ENCODE measurements at regions not wholly inside any gene's neighbourhood (a gene's known extent, or its start where the extent isn't known, plus 50 kb on each side); places are given as distances from the start of the nearest gene placed in this dataset.

GRCh38 chr13:110773480-110773879 lies 60.0 kb downstream of the ING1 start:
- Histone ChIP-seq H3K9me3 (no peaks in the 10 kb centered on the region), H3K36me3 (replicated peaks) (no peaks in the 10 kb centered on the region), H3K4me3 (no peak overlapping the region), H3K4me1 (no peaks in the 10 kb centered on the region), H3K27me3 (ENCODE audit: low read depth) (no peaks in the 10 kb centered on the region)
- no peak for DNase-seq (ENCODE audit: low spot score in 2 of 2)
- in situ Hi-C loops (cut with MboI; ENCODE audit: low sequenced_read_pairs), result no loop called here

DNA sequence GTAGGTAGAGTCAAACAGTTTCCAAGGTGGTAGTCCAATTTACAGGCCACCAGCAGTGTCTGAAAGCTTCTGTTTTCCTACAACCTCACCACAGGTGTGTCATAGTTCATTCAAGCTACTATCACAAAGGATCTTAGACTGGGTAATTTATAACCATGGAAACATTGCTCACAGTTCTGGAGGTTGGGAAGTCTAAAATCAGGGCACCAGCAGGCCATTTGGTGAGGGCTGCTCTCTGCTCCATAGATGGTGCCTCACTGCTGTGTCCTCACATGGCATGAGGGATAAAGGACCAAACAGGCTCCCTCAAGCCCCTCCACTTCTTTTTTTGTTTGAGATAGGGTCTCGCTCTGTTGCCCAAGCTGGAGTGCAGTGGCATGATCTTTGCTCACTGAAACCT lies 60.6 kb downstream of the ING1 start:
- in situ Hi-C loops (cut with MboI; ENCODE audit: low sequenced_read_pairs), result no loop called here

GRCh38 chr13:110774490-110774889 lies 61.0 kb downstream of the ING1 start:
- Histone ChIP-seq H3K36me3 (replicated peaks) (no peaks in the 10 kb centered on the region), H3K27me3 (ENCODE audit: low read depth) (no peaks in the 10 kb centered on the region)

More for the DNA sequence above, 60.6 kb downstream of the ING1 start:
- no peaks in the 10 kb centered on the region for H3K36me3 ChIP-seq (replicated peaks)
- no peak overlapping the region for H3K4me3 ChIP-seq
- no peak for DNase-seq (ENCODE audit: low spot score in 2 of 2)
- no peaks in the 10 kb centered on the region for H3K9me3 ChIP-seq
- H3K27me3 ChIP-seq (ENCODE audit: low read depth), result no peaks in the 10 kb centered on the region
- no peaks in the 10 kb centered on the region for H3K4me1 ChIP-seq

GRCh38 chr13:110775576-110775975 lies 62.1 kb downstream of the ING1 start:
- Histone ChIP-seq H3K4me1 (no peaks in the 10 kb centered on the region), H3K4me3 (no peak overlapping the region), H3K36me3 (replicated peaks) (no peaks in the 10 kb centered on the region), H3K27me3 (ENCODE audit: low read depth) (no peaks in the 10 kb centered on the region), H3K9me3 (no peaks in the 10 kb centered on the region)
- in situ Hi-C loops (cut with MboI; ENCODE audit: low sequenced_read_pairs), result no loop called here
- DNase-seq (ENCODE audit: low spot score in 2 of 2), result no peak

More at GRCh38 chr13:110774490-110774889, 61.0 kb downstream of the ING1 start:
- in situ Hi-C loops (cut with MboI; ENCODE audit: low sequenced_read_pairs), result no loop called here
- DNase-seq (ENCODE audit: low spot score in 2 of 2), result no peak
- Histone ChIP-seq H3K4me3 (no peak overlapping the region), H3K9me3 (no peaks in the 10 kb centered on the region), H3K4me1 (no peaks in the 10 kb centered on the region)

DNA sequence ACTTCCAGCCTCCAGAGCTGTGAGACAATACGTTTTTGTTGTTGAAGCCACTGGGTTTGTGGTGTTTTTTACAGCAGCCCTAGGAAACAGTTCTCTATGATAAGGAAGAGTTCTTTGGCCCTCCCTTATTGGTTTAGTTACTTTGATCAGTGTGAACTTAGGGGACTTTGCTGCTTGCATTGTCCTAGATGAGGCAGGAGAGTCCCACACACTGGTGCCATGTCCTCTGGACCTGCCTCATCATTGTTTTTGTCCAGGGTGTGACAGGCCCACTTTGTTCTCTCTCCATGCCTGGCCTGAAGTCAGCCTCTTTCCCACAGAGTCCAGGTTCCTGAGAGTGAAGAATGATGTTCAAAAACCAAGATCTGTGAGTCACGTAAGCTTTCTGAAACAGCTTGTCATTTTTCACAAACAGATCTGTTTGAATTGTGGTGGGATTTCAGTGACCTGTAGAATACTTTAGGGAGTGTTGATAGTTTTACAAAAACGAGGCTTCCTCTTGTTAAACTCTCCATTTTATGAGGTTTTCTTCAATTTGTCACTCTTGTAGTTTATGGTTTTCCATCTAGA lies 63.8 kb downstream of the ING1 start:
- Histone ChIP-seq H3K36me3 (replicated peaks) (no peaks in the 10 kb centered on the region), H3K9me3 (peaks cover 1% of the 10 kb centered on the region; the same call in 1 of the 2 replicates), H3K4me3 (no peak overlapping the region), H3K4me1 (no peaks in the 10 kb centered on the region), H3K27me3 (ENCODE audit: low read depth) (no peaks in the 10 kb centered on the region)
- DNase-seq (ENCODE audit: low spot score in 2 of 2), result no peak
- in situ Hi-C loops (cut with MboI; ENCODE audit: low sequenced_read_pairs), result no loop called here

DNA sequence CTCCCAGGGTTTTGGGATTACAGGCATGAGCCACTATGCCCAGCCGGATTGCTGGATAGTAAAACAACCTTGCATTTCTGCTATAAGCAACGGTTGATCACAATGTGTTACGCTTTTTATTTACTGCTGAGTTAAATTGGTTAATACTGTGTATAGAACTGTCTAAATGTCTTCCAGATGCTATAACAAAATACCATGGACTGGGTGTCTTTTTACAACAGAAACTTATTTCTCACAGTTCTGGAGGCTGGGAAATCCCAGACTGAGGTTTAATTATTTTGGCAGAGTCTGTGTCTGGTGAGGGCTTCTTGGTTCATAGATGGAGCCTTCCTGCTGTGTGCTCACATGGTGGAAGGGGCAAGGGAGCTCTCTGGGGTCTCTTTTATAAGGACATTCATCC lies 65.5 kb downstream of the ING1 start:
- no peak for DNase-seq (ENCODE audit: low spot score in 2 of 2)
- in situ Hi-C loops (cut with MboI; ENCODE audit: low sequenced_read_pairs), result no loop called here
- Histone ChIP-seq H3K4me1 (no peaks in the 10 kb centered on the region), H3K27me3 (ENCODE audit: low read depth) (no peaks in the 10 kb centered on the region), H3K36me3 (replicated peaks) (no peaks in the 10 kb centered on the region), H3K9me3 (peaks cover 5% of the 10 kb centered on the region; the same call in 1 of the 2 replicates), H3K4me3 (no peak overlapping the region)

GRCh38 chr13:110780422-110780821 lies 66.9 kb downstream of the ING1 start:
- Histone ChIP-seq H3K27me3 (ENCODE audit: low read depth) (no peaks in the 10 kb centered on the region), H3K9me3 (peaks cover 5% of the 10 kb centered on the region; the same call in 1 of the 2 replicates), H3K36me3 (replicated peaks) (no peaks in the 10 kb centered on the region), H3K4me3 (no peak overlapping the region), H3K4me1 (no peaks in the 10 kb centered on the region)
- DNase-seq (ENCODE audit: low spot score in 2 of 2), result no peak
- in situ Hi-C loops (cut with MboI; ENCODE audit: low sequenced_read_pairs), result no loop called here

DNA sequence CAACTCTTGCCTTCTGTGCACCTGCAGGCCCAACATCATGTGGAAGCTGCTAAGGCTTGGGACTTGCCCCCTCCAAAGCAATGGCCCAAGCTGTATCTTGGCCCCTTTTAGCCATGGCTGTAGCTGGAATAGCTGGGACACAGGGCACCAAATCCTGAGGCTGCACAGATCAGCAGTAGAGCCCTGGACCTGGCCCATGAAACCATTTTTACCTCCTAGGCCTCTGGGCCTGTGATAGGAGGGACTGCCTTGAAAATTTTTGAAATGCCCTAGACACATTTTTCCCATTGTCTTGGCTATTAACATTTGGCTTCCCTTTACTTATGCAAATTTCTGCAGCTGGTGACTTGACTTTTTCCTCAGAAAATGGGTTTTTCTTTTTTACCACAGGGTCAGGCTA lies 68.7 kb downstream of the ING1 start:
- H3K27me3 ChIP-seq (ENCODE audit: low read depth), result no peaks in the 10 kb centered on the region; the same call in 1 of the 2 replicates
- no peaks in the 10 kb centered on the region for H3K36me3 ChIP-seq (replicated peaks)
- H3K4me3 ChIP-seq, result no peak overlapping the region
- in situ Hi-C loops (cut with MboI; ENCODE audit: low sequenced_read_pairs), result no loop called here
- no peaks in the 10 kb centered on the region for H3K4me1 ChIP-seq
- H3K9me3 ChIP-seq, result peaks cover 5% of the 10 kb centered on the region; the same call in 1 of the 2 replicates
- DNase-seq (ENCODE audit: low spot score in 2 of 2), result no peak

- Histone ChIP-seq H3K27me3 (ENCODE audit: low read depth) (no peaks in the 10 kb centered on the region; the same call in 1 of the 2 replicates), H3K4me3 (no peak overlapping the region), H3K36me3 (replicated peaks) (no peaks in the 10 kb centered on the region), H3K4me1 (no peaks in the 10 kb centered on the region), H3K9me3 (peaks cover 5% of the 10 kb centered on the region; the same call in 1 of the 2 replicates)
- in situ Hi-C loops (cut with MboI; ENCODE audit: low sequenced_read_pairs), result no loop called here
- DNase-seq (ENCODE audit: low spot score in 2 of 2), result no peak
These were observed 71.2 kb downstream of the ING1 start for GRCh38 chr13:110784704-110785103.

- no peaks in the 10 kb centered on the region; the same call in 1 of the 2 replicates for H3K27me3 ChIP-seq (ENCODE audit: low read depth)
- H3K36me3 ChIP-seq (replicated peaks), result no peaks in the 10 kb centered on the region
- in situ Hi-C loops (cut with MboI; ENCODE audit: low sequenced_read_pairs), result no loop called here
- no peak for DNase-seq (ENCODE audit: low spot score in 2 of 2)
- no peaks in the 10 kb centered on the region for H3K4me1 ChIP-seq
- no peaks in the 10 kb centered on the region for H3K9me3 ChIP-seq
- H3K4me3 ChIP-seq, result no peak overlapping the region
These were observed 75.3 kb downstream of the ING1 start for GRCh38 chr13:110788778-110789177.

GRCh38 chr13:110789871-110790270 lies 76.4 kb downstream of the ING1 start:
- H3K36me3 ChIP-seq (replicated peaks), result no peaks in the 10 kb centered on the region
- DNase-seq (ENCODE audit: low spot score in 2 of 2), result no peak
- H3K27me3 ChIP-seq (ENCODE audit: low read depth), result no peaks in the 10 kb centered on the region; the same call in 1 of the 2 replicates
- no peak overlapping the region for H3K4me3 ChIP-seq
- no peaks in the 10 kb centered on the region for H3K9me3 ChIP-seq
- in situ Hi-C loops (cut with MboI; ENCODE audit: low sequenced_read_pairs), result no loop called here
- H3K4me1 ChIP-seq, result no peaks in the 10 kb centered on the region

DNA sequence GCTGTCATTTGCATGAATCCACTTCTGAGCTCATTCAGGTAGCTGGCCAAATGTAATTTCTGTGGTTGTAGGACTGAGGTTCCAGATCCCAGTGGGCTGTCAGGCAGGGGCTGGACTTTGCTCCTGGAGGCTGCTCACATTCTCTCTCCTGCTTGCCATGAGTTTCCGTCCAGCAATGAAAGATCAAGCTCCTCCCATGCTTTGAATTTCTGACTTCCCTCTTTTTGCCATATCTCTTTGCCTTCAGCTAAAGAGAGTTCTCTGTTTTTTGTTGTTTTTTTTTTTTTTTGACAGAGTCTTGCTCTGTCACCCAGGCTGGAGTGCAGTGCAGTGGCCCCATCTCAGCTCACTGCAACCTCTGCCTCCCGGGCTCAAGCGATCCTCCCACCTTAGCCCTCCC lies 76.9 kb downstream of the ING1 start:
- DNase-seq (ENCODE audit: low spot score in 2 of 2), result no peak
- H3K36me3 ChIP-seq (replicated peaks), result no peaks in the 10 kb centered on the region
- in situ Hi-C loops (cut with MboI; ENCODE audit: low sequenced_read_pairs), result no loop called here
- no peaks in the 10 kb centered on the region for H3K4me1 ChIP-seq
- H3K4me3 ChIP-seq, result no peak overlapping the region
- no peaks in the 10 kb centered on the region; the same call in 1 of the 2 replicates for H3K27me3 ChIP-seq (ENCODE audit: low read depth)
- no peaks in the 10 kb centered on the region for H3K9me3 ChIP-seq

GRCh38 chr13:110794209-110794608 lies 80.7 kb downstream of the ING1 start:
- in situ Hi-C loops (cut with MboI; ENCODE audit: low sequenced_read_pairs), result no loop called here
- no peak for DNase-seq (ENCODE audit: low spot score in 2 of 2)

GRCh38 chr13:110797230-110797877 lies 83.9 kb downstream of the ING1 start:
- in situ Hi-C loops (cut with MboI; ENCODE audit: low sequenced_read_pairs), result no loop called here
- Histone ChIP-seq H3K4me1 (no peaks in the 10 kb centered on the region), H3K4me3 (no peak overlapping the region), H3K27me3 (ENCODE audit: low read depth) (peaks cover 23% of the 10 kb centered on the region), H3K36me3 (replicated peaks) (no peaks in the 10 kb centered on the region), H3K9me3 (no peaks in the 10 kb centered on the region)
- no peak for DNase-seq (ENCODE audit: low spot score in 2 of 2)

More at GRCh38 chr13:110794209-110794608, 80.7 kb downstream of the ING1 start:
- Histone ChIP-seq H3K36me3 (replicated peaks) (no peaks in the 10 kb centered on the region), H3K4me1 (no peaks in the 10 kb centered on the region), H3K9me3 (no peaks in the 10 kb centered on the region), H3K4me3 (no peak overlapping the region), H3K27me3 (ENCODE audit: low read depth) (peaks cover 3% of the 10 kb centered on the region)

All from HAP-1 (cell line).